ENCODE measurements at regions not wholly inside any gene's neighbourhood (a gene's known extent, or its start where the extent isn't known, plus 50 kb on each side); places are given as distances from the start of the nearest gene placed in this dataset.

DNA sequence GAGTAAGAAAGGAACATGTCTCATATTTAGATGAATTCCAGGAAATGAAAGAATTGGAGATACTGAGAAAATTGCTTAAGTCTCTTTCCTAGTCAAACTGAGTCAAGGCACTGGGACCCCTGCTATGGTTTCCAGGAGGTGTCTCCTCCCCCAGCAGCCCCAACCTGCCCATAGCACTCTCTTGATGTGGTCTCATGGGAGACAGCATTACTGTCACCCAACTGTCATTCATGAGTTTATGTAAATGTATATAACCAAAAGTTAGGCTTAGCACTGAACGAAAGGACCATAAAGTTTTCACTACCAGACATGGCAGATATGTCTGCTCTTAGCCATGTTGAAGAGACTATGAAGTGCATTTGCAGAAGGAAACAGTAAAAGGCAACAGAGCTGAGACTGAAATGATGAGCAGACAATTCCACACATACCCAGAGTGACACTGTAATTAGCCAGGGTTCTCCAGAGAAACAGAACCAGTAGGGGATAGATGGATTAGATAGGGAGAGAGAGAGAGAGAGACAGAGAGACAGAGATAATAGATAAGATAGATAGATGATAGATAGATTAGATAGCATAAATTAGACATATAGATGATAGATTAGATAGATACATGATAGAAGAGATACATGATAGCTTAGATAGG is 328.1 kb downstream of the BRD1 start:
- no peak for DNase-seq

DNA sequence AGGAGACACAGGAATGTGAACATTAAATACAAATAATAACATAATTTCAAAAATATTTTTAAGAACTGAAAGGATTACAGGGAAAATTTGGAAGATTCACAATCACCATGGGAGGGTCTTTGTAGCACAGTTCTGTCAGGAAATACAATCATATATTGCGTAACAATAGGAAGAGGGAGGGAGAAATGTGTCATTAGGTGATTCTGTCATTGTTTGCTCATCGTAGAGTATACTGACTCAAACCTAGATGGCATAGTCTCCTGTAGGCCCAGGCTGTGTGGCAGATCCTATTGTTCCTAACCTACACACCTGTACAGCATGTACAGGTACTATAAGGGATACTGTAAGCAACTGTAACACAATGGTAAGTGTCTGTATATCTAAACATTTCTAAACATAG is 330.4 kb downstream of the BRD1 start:
- no peak for DNase-seq

DNA sequence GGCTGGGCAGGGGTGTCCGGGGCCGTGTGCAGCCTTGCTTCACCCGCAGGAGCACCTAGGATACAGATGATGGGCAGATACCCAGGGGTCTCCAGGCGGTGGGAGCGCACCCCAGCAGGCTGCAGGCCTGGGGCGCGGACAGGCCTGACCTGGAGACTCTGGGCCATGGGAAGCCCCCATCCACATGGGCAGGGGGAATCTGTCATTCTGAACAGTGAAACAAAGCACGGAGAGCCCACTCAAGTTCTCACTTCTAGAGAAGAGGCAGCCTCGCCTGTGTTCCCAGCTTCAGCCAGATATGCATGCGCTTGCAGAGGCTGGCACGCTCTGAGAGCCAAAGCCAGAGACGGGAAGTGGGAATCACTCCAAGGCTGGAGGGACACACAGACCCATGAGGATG is 333.1 kb downstream of the BRD1 start:
- DNase-seq = no peak

DNA sequence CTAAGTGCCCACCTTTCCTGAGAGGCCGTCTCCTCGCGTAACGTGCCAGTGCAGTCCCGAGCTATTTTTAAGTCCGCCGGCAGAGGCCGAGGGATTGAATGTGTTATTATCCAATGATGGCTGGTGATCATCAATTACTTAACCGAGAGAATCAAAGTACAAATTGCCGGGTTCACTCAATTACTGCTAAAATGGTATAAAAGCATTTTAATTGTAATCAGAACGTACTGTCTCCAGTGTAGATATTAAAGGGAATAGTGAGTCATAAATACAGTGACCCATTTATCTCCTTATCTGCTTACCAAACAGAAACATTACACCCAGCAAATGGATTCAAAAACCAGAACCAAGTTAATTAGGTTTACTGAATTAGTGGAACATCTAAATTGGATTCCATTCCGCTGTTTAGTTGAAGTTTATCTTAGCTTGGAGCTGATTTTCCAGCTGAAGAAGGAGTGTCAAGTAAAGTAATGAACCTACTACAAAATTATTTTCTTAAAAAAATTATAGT is 334.9 kb downstream of the BRD1 start:
- no peak for DNase-seq

DNA sequence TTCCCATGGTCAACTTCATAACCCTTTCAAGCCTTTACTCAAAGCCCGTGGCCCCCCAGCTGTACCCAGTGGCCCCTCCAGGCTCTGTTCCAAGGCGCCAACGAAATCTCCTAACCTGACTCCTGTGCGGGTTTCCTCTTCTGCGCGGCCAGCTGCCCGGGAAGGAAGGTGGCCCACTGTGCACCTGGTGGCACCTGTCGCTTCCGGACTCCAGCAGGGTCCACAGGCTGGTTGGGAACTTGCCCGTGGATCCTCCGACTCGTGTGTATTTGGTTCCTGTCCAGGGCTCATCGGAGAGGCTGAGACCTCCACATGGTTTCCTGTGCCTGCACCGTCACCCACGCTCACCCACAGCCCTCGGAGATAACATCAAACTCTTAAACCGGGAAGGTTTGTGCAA is 335.4 kb downstream of the BRD1 start:
- no peak for DNase-seq

DNA sequence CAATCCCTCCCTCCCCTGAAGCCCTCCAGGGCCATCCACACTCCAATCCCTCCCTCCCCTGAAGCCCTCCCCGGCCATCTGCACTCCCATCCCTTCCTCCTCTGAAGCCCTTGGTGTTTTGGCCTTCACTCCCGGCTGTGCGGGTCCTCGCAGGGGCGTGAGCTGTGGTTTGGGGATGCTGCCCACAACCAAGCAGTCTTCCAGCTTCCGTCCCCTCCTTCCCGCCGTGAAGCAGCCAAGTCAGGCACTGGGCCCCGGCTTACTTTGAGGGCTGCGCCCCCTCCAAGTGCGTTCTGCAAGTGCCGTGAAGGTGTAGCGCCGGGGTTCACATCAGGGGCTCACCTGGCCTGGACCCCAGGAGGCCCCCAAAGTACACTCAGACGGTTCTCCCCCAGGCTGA is 335.9 kb downstream of the BRD1 start:
- DNase-seq = no peak

DNA sequence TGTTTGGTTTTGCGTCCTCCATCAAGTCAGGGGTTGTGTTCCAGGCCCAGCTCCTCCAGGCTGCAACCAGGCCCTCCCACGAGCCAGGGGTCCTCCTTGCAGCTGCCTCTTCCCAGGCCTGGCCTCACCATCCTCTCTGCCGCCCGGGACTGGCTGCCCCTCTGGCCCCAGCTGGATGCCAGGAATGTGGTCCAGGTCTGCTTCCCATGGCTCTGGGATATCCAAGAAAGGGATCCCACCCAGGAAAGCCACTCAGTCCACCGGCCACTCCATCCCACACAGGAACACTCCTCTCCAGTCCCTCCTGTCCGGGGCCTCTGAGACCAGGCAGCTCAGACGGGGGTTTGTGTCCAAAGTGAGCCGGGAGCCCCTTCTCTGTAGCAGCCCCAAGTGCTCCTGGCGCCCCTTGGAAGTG is 336.4 kb downstream of the BRD1 start:
- DNase-seq = no peak

DNA sequence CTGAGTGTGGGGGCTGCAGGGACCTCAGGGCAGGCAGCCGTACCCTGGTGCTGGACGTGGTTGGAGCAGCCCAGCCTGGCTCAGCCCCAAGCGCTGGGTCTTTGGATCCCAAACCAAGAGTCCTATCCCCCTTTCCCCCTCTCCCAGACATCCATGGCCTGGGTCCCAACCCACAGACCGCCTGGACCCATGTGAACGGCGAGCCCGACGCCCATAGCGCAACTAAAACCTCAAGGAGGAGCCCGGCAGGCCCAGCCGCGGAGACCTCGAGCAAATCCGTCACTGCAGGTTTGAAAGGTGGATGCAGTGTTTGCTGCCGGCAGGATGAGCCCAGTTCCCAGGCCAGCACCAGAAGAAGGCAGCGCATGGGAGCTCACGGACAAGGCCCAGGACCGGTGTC is 337.0 kb downstream of the BRD1 start:
- DNase-seq = no peak

DNA sequence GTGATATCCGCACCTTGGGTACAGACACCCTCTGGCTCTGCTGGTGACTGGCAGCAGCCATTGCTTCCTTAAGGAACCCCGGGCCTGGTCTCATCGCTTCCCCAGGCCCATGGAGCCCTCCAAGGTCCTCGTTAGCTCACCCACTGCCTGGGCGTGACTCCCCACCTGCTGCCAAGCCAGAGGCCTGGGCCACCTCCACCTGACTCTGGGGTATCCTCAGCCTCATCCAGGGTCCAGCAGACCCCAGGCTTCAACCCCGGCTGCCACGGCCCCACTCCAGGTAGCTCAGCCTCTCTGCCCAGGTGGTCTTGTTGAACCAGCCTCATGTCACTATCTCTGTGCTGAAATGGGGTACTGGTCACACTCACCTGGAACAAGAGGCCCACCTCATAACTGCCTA is 337.9 kb downstream of the BRD1 start:
- DNase-seq = no peak

DNA sequence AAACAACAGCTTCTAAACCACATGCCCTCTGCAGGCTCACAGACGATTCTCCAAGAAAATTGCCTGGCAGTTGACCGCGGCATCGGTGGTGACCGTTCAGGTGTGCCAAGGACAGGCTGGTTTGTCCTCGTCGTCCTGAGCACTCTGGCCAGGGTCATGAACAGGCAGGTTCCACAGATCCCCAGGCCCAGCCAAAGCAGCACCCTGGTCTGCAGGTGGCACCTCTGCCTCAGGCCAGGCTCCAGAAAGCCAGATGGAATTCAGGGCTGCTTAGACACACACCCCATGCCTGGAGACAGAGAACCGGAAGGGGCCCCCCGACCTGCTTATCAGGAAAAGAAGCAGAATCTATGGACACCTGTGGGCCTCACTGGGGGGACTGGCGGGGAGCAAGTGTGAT is 338.7 kb downstream of the BRD1 start:
- DNase-seq = no peak

DNA sequence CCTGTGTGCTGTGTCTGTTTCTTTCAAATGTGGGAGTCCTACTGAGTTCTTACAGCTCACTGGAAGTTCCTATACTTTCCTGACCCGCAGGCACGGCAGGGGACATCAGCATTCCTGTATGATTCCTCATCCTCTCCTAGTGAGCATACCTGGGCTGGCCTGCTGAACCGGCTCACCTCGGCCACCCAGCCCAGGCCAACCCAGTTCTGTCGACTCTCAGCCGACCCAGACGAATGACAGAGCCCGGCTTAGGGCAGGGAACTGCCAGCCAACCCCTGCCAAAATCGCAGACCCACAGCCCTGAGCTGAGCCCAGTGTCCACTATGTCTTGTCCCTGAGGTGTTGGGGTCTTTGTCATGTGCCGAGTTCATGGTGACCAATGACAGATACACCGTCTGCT is 339.7 kb downstream of the BRD1 start:
- no peak for DNase-seq

DNA sequence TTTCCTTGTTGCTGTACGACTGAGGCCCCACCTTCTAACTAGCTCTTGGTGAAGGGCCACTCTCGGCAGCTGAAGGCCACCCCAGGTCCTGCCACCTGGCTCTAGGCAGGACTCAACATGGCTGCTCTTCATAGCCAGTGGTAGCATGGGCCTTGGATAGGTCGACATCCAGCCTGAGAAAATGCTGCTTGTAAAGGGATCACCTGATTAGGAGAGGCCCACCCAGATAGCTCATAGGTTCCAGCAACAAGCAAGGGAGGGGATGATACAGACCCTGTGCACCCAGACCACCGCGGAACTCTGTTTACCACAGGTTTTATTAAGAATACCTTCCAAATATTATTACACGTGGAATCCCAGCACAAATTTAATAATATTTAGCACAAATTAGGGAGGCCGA is 341.4 kb downstream of the BRD1 start:
- DNase-seq = no peak

DNA sequence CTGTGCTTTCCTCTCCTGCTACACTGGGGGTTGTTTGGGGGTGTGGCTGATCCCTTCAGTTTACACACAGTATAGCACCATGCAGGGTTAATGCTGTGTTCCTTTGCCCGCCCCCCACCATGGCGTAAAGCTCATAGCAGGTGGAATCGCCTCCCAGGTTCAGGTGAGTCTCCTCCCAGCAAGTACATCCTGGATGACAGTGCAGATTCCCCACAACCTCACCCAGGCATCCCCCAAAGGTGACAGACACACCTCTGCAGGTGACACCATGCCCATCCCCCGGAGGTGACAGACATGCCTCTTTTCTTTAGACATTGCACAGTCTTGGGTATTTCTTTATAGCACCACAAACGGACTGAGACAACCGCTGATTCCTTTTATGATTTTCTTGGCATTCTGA is 343.7 kb downstream of the BRD1 start:
- no peak for DNase-seq

DNA sequence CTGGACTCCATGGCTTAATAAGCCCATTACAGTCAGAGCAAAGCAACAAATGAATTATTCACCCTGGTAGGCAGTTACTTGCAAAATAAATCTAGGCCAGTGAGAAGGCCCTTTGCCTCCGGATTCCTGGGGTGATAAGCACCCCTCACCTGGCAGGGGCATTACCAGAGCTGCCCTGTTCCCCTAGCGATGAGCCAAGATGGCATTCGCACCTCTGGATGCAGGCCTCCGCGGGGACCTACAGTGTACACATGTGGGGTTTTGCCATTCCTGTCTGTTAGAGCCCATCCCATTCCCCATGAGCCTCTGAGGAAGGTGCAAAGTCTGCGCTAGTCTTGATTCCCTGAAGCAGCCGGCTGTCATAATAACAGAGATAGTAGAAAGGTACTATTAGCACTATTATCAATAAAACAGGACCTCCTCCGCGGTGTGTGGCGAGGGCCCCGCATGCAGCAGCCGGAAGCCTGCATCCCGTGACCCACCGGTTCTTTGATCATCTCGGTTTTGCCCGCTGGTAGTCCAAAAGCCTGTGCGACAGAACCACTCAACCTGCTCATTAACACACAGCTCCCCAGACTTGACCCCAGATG is 344.3 kb downstream of the BRD1 start:
- no peak for DNase-seq

DNA sequence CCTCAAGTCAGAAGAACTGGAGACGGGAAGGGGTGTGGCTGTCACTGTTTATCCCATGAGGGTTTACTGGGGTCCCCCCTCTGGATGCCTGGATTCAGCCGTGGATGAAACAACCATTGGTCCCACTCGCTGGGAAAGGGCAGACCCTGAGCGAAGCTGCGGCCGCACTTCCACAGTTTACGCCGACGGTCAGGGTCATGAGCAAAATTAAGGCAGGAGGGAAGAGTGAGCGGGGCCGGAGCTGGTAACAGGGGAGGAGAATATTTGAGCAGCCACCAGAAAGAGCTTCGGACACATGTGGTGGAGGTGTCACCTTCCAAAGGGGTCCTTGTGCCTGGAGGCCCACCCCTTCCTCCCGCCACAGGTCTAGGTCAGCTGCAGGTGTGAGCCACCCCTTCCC is 344.9 kb downstream of the BRD1 start:
- DNase-seq = no peak

DNA sequence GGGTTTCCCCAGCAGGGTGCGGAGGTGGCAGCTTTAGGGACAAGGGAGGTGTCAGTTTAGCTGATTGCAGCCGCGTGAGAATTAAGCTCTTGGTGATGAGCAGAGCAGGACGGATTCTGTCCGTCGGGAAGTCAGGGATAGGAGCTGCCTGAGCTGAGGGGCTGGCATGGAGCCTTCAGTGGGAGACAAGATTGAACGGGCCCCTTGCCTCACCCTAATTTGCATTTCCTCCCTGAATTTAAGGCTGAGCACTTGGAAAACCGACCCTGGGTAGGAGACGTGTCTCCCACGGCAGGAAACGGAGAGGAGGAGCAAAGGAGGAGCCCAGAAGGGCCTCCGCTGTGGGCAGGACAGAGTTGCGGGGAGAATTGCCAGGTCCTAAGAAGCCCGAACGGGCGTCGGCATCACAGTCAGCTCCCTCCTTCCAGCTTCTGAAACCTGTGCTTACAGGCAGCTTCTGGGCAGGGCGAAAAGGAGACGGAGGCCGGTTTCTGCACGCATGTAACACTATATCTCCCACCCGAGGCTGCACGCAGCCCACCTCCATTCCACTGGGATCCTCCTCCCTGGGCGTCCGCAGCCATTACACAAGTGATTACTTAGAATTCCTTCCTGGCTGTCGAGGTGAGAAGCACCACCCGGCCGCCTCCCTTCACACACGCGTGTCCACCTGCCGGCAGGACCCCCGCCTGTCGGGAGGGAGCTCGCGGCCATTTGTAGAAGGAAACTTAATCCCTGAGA is 345.8 kb downstream of the BRD1 start:
- no peak for DNase-seq

DNA sequence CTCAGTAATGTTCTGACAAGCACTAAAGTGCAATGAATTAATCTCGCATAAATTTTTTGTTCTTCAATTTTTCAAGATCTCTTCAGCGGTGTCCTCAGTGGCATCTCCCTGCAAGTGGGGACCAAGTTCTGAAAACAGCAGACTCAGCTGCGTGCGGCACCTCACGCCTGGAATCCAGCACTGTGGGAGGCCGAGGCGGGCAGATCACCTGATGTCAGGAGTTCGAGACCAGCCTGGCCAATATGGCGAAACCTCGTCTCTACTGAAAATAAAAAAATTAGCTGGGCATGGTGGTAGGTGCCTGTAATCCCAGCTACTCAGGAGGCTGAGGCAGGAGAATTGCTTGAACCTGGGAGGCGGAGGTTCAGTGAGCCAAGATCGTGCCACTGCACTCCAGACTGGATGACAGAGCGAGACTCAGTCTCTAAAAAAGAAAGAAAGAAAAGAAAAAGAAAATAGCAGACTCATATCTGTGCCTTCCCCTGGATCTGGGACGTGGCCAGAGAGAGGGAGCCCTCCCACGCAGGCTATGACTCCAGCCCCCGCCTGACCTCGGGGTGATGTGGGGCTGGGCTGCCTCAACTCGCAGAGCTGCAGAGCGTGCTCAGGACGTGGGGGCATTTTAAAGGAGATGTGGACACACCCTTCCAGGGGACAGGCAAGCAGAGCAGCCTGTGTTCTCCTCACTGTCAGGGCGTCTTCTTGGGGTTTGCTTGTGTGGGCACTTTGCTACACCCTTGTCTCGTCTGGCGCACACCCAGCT is 346.6 kb downstream of the BRD1 start:
- no peak for DNase-seq

DNA sequence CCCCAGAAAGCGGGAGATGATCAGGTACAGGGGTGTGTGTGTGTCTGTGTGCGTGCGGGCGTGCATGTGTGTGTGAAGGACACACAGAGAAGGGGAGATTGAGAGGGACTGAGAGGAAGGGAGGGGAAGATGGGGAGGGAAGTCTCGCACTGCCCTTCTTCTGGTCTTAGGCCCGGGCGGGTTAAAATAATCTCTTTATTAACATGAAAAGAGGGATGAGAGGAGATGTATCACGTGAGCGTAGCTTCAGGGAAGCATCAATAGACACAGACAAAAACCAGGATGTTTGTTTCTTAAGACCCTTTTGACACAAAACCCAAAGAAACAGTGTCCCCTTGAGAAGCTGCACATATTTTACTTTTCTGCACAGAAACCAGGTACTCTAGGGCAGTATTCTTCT is 347.3 kb downstream of the BRD1 start:
- DNase-seq = no peak

DNA sequence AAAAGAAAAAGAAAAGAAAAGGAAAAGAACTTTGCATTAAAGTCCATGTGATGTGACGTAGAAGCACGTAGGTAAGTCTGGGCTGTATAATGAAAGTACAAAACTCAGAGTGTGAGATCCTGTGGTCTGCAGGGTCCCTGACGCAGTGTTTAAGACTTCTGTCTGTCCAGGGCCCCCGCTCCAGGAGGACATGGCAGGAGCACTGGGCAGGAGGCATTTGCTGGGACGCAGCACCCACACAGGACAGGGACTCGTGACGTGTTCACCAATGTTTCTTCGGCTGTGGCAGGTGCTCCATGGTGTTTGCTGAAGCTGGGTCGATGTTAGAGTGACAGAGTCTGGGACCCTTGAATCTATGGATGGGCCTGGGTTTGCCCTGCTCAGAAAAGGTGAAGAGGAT is 348.1 kb downstream of the BRD1 start:
- DNase-seq = no peak

DNA sequence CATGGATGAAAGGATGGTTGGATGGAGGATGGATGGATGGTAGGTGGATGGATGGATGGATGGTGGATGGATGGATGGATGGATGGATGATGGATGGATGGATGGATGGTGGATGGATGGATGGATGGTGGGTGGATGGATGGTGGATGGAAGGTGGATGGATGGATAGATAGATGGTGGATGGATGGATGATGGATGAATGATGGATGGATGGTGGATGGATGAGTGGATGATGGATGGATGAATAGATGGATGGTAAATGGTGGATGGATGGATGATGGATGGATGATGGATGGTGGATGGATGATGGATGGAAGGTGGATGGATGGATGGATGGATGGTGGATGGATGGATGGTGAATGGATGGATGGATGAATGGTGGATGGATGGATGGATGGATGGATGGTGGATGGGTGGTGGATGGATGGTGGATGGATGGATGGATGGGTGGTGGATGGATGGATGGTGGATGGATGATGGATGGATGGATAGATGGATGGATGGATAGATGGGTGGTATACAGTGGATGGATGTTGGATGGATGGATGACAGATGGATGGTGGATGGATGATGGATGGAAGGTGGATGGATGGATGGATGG is 350.8 kb downstream of the BRD1 start:
- DNase-seq = no peak

DNA sequence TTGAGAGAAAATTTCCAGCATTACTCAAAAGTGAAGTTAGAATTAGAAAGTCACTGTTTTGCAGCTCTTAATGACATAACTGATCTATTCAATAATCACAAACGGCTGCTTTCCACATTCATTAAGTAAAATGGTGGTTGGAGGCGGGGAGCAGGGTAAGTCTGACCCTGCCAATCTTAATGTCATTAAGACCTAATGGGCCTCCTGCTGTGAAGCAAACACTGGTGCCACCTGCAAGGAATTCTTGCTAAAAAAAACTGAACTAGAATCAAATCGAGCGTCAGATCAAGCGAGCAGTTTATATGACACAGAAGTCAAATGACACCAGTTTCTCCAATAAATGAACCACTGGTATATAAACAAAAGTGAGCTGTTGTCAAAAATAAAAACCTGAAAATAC is 351.5 kb downstream of the BRD1 start:
- no peak for DNase-seq

DNA sequence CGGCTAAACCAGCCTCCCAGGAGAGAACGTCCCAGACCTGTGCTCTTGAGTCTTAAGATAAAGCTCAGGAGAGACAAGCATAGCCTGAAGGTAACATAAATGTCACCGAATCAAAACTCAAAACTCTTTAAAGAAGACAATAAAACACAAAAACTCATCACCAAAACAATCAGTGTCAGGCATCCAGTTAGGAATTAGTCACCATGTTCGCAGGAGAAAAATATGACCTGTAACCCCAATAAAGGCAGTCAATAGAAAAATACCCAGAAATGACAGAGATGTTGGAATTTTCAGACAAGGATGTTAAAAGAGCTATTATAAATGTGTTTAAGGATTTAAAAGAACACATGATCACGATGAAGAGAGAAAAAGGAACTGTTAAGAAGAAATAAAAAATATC is 352.4 kb downstream of the BRD1 start:
- no peak for DNase-seq

DNA sequence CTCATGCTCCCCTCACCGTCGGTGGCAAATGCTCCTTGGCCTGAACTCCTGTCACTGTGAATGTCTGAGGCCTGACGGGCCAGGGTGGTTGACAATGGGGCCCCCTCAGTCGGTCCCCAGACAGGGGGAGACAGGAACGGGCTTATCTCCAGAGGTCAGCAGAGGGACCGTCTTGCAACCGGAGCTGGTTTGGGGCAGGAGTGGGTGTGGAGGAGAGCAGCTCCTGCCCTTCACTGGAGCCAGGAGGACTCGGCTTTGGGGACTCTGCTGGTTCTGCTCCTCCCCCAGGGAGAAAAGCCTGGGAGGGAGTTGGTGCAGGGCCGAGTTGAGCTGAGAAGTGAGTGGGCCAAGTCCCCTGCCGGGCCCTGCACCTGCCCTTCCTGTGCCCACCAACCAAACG is 354.4 kb downstream of the BRD1 start:
- no peak for DNase-seq

Measured in amniotic stem cell (primary cell).